OCI-LY7 (cell line): ENCODE measurements at regions not wholly inside any gene's neighbourhood (a gene's known extent, or its start where the extent isn't known, plus 50 kb on each side); places are given as distances from the start of the nearest gene placed in this dataset.

Experiments used
- EZH2phosphoT487 ChIP-seq: fragments of 200-600 bp; sonication (generic); IDR thresholded peaks from 2 replicates; pipeline ENCODE4 v1.6.1; 2018; ENCODE audit warnings: low read depth, borderline replicate concordance, mild to moderate bottlenecking, mixed run types, antibody characterized with exemption, low read length, moderate library complexity, mixed read lengths
- TF ChIP-seq, protein P1 (sequence below): fragments of 200-600 bp; sonication (generic); conservative IDR thresholded peaks from 2 replicates; pipeline ENCODE4 v1.5.1; 2014; ENCODE audit warnings: mild to moderate bottlenecking, antibody characterized with exemption, low read length, moderate library complexity, mixed read lengths

DNA sequence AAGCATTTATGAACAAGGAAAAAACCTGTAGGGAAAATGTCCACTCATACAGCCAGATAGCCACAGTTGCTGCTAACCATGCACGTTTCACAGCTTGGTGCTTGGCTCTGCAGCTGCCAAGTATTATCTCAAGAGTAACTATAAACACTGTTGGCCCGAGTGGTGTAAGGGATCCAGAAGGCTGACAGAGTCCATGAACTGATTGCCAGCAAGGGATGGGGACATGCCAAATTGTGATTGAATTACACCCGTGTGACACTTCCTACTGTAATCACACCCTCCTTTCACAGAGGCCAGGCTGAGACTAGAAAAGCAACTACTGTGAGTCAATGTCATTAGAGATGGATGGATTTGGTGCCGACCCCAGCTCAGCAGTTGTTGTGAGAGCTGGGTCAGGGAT is 223.9 kb upstream of the ANKRD50 start:
- TF ChIP-seq, protein P1, sequence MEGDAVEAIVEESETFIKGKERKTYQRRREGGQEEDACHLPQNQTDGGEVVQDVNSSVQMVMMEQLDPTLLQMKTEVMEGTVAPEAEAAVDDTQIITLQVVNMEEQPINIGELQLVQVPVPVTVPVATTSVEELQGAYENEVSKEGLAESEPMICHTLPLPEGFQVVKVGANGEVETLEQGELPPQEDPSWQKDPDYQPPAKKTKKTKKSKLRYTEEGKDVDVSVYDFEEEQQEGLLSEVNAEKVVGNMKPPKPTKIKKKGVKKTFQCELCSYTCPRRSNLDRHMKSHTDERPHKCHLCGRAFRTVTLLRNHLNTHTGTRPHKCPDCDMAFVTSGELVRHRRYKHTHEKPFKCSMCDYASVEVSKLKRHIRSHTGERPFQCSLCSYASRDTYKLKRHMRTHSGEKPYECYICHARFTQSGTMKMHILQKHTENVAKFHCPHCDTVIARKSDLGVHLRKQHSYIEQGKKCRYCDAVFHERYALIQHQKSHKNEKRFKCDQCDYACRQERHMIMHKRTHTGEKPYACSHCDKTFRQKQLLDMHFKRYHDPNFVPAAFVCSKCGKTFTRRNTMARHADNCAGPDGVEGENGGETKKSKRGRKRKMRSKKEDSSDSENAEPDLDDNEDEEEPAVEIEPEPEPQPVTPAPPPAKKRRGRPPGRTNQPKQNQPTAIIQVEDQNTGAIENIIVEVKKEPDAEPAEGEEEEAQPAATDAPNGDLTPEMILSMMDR: no peak
- no peak for TF ChIP-seq EZH2phosphoT487
